AML-193 (cell line): ENCODE measurements at regions not wholly inside any gene's neighbourhood (a gene's known extent, or its start where the extent isn't known, plus 50 kb on each side); places are given as distances from the start of the nearest gene placed in this dataset.

Experiments
- DNase-seq, 2 experiments: peaks; one replicate each; lab custom pipeline; 2025; lab: John Stamatoyannopoulos, UW

DNA sequence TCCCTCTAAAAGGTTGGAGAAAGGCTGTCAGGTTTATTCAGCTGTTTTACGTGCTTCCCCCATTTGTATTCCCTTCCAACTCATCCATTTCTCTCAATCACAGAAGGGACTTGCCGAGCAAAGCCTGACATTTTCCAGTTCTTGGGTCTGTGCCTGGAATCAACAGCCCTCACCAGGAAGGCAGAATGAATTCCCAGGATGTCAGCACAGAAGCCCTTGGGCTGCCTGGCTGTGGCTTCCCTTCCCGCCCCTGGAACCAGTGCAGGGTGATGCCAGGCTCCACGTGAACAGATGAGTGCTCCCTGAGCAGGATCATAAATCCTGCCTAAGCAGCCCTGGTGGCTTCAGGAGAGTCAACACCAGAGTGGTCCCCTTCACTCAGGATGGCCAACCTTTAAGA, 86.1 kb upstream of the CD83 start:
- no peak for DNase-seq

DNA sequence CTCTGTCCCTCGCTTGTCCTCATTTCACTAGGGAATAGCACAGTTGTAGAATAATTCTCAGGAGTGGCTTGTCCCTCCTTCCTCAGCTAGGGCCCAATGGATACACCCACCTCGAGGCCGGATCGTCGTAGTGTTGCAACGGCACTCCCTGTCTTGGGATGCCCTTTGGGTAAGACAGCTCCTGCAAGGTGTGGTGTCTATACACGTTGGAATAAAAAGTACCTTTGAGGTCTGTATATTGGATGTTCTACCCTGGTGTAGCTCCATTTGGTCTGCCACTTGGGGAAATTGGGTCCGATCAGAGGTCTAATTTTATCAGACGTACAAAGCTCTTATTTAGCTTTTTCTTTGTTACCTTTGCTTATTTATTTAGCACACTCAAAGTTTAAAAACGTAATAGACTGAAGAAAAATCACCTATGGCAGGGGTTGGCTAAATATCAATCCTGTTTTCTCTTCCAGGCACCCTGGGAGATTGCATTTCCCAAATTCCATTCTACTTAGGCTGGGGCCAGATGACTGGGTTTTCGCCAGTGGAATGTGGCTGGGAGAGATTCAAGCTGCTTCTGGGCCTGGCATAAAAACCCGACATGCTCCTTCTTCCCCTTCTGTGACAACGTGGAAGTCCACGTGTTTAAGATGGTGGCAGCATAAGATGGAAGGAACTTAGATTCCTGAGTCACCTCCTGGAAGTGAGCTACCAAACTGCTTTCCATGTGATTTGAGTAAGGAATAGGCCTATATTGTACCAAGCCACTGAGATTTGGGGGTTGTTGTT, 82.3 kb upstream of the CD83 start:
- no peak for DNase-seq

DNA sequence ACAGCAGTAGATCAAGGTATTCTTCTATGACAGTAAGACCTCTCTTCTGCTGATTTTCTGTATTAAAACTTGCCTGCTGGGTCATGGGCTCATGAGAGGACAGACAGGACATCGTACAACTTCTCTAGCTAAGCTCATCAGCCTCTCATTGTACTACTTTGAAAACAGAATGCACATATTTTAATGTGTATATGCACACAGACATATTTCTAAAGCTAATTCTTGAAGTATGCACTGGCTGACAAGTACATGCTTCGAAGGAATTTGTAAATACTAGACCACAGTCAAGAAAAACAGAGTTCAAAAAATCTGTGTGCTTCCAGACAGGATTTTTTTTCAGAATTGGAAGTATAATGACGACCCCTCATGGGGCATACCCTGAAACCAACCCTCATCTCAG, 81.7 kb upstream of the CD83 start:
- no peak for DNase-seq

DNA sequence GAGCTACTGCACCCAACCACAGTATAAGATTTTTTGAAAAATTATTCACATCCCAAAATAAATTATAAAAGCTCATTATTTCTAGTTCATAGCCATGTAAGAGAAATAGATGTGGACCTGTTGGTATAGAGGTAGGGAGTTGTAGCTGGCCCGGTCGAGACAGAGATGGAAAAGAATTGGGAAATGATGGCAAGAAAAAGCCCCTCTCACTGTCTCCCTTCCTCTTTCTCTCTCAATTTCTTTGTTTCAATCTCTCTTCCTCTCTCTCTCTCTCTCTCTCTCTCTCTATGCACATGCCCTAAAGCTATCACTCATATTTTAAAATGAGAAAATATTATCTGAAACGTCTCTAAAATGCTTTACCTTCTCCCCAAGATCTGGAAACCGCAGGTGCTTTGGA, 80.7 kb upstream of the CD83 start:
- no peak for DNase-seq

DNA sequence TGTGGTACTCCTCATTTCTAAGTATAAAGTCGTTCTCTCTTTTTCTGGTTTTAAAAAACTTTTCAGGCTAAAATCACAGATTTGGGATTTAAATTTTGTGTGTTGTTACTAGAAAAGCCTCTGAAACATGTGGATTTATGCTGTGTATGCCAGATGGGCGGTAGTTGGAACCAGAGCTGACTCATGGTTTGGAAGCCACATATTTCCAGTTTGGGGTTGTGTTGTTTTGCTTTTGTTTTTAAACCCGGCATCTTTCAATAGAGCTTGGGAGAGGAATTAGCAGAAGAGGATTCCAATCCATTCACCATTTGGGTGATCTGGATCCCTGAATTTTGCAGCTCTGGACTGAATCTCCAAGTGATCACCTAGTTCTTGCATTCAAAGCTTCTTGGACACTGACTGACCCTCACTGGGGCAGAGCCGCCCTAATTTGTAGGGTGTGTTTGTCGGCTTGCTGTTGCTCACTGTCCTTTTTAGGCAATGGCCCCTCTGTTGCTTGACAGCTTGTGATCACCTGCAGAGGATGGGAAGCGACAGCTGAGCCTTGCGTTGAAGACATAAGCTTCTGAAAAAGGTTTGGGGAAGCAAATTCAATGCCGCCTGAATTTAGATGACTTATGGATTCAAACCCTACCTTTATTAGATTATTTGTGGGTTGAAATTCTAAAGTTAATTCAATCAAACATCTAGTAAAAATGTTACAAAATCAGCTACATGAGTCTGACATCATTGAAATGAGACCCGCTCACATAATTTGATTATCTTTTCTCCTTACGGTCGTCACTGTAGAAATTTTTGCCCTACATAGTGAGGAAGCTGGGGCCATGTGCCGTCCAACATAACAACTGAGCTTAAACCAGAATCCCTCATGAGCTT, 79.9 kb upstream of the CD83 start:
- no peak for DNase-seq

DNA sequence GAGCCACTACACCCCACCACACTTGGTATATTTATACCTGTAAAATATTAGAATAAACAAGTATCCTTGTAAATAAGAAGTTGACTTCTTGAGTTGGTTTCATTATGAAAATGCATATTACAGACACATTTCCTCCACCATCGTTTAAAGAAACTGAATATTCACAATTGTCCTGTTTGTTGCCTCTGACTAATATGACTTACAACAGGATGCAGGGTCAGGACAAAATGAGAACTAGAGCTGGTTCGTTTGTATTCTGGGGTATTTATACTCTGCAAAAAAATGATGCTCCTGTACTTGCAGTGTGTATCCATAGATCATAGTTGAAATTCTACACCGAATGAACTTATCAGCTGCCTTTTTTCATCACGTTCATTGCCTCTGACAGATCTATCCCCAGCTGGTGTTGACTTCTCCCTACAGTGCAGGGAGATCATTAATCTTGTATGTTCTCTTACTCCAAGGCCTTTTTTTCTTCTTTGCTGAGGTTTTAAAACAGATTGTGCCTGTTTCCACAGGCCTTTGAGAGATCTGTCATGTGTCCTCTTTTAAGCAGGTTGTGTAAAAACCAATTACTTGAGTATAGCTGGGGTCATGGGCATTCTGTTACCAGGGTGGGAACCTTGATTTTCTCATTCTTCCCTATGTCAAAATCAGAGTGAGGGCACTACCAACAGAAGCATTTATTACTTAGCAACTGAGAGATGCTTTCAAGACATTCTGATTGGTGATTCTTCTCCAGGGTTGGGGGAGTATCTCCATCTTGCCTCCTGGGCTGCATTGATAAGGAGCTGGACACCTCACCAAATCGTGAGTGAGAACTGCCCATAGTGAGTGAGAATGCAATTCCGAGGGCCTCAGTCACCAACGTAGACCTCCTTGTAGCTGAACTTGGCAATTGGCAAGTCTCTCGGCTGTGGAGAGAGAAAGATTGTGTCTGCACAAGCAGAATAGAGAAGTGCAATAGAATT, 78.8 kb upstream of the CD83 start:
- no peak for DNase-seq

DNA sequence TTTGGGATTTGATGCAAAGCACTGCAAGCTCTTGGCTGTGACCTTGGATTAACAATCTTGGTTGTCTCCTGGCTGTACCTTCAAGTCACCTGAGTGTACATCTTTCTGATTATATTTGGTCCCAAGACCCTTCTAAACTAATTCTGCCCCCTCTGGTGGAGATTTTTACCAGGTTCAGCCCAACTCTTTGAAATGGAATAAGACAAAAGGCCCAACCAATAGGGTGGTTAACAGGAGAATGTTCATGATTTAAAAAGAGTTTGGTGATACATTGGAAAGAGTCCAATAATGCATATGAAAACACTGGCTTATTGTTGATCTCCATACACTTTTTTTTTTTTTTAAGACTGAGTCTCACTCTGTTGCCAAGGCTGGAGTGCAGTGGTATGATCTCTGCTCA, 77.5 kb upstream of the CD83 start:
- DNase-seq, result no peak

DNA sequence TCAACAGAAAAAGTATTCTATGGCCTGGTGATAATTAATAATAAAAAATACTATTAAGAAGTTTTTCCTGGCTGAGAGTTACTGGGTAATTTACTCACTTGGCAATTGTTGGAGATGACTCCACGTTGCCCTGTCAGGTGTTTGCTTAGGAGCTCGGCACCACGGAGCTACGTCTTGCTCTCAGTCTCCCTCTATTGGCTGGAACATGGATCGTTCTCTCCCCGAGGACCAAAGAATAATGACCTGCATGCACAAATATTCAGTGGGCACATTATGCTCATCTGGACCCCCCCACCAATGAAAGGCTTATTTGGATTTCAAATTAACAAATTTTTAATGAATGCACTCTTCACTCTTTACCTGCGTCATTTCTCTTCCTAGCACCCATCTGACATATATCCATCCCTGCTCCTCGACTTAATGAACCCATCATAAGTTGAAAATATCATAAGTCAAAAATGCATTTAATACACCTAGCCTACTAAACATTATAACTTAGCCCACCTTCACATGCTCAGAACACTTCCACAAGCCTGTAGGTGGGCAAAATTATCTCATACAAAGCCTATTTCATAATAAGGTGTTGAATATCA, 71.0 kb upstream of the CD83 start:
- peak; percentile 49 to 59 for DNase-seq

DNA sequence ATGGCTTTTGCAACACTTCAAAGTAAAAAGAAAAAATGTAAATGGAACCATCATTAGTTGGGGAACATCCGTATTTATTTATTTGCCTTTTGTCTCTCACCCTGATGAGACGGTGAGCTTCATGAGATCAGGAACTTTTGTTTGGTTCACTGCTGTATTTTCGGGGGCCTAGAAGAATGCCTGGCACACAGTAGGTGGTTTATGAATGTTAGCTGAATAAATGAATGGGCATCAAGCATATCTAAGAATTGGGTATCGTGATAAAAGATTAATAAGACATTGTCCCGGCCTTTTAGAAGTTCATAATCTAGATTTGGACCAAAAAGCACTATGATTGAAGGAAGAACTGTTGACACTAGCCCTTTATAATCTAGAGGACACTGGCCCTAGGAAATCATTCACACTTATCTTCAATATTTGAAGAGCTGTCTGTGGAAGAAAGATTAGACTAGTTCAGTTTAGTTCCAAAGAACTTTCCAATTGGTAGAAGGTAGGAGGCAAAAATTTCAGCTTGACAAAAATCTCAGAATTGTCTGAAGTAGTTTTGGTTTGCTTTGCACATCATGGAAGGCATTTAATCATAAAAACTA, 70.3 kb upstream of the CD83 start:
- no peak for DNase-seq

DNA sequence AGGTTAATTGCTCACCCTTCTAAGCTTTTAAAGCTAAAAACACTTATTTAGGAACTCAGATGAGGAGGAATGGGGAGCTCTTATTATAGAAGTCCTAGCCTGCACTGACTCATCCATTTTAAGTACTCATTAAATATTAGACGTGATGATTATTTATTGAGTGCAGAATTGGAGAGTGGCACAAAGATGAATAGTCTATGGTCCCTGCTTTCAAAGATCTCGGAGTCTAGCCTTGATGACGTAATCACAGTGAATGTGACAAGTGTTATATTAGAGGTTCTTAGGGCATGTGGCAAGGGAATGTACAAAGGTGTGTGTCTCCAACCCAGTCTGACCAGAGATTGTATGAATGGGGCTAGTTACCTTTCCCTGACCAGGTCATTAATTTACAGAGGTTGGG, 68.7 kb upstream of the CD83 start:
- no peak for DNase-seq

DNA sequence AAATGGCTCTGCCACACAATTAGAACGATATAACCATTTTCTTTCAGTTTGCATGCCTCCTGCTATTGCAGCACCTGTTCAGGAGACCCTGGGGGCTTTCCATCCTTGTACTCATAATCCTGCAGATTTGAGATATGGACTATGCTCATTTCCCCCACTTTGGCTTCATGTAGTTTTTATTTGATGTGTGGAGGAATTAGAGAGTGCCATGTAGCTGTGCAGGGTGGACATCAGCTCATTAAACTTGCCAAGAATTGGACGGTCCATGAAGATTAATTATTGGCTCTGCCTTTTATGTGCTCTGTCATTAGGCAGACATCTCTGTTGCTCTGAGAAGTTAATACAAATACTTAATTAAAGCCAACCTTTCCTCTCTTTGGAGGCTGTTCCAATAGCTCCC, 66.2 kb upstream of the CD83 start:
- DNase-seq, result no peak

DNA sequence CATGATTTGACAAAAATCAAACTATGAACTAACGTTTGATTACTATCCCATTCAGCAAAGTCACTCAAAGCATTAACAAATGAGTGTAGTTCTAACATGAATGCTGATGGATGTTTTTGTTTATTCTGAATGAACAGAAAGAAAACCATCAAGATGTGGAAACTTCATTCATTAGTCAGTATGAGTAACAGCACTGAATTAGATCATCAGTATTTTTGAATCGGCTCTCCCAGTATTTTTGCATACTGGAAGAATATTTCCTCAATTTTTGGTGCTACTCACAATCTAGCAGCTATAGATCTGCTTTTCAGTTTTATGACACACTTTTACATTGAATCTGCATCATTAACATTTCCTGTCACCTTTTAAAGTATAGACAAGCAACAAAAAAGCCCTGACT, 63.8 kb upstream of the CD83 start:
- DNase-seq, result no peak

DNA sequence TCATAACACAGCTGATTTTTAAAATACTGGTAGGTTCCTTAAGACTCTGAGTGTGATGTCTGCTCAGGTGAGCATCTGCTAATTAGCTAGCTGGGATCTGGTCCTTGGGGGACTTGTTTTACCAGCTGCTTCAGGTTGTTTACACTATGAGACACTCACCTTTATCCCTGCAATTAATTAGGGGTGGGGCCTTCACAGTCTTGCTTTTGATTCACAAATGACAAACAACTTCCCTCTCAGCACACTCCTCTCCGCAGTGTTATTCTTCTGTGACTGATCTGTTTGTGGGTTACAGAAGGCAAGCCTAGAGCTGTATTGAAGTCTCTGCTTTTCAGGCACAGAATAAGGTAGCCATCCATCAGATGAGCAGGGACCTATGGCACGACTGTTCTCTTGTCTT, 62.0 kb upstream of the CD83 start:
- no peak for DNase-seq

DNA sequence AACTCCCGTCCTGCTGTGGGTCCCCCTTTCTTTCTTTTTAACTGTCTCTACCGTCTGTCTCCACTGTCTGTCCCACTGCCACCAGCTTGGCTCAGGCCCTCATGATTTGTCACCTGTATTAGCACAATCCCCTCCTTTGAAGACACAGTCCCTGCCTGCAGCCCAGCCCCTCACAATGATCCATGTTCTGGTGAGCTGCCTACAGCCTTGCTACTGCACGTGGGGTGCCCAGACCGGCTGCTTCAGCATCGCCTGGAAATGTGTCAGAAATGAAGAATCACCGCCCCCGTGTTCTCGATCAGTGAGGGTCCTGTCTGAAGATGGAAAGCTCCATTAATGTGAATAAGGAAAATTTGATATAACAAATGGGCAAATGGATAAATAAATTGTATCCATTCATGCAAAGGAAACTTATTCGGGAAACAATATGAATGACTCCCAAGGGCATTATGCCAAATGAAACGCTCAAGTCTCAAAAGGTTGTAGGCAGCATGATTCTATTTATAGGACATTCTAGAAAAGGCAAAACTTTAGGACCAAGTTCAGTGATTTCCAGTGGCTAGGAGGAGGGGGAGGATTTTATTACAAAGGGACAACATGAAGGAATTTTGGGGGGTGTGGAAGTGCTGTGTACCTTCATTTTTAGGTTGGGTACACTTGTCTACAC, 59.4 kb upstream of the CD83 start:
- no peak for DNase-seq

DNA sequence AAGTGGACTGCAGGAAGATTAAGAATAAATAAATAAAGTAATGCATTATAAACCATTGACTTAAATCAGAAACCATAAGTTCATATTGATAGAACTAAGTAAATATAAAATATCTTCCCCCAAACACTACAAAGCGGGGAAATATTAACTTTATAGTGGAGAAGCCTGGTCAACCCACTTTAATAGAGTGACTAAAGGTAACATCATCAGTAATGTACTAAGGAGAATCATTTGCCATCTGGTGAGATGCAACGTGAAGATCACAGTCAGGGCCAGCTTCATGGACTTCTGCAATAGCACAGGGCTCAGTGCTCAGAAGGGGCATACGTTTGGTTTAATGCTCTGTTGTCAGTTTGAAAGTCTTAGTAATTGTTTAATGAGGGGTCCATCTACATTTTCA, 58.8 kb upstream of the CD83 start:
- DNase-seq, result no peak

DNA sequence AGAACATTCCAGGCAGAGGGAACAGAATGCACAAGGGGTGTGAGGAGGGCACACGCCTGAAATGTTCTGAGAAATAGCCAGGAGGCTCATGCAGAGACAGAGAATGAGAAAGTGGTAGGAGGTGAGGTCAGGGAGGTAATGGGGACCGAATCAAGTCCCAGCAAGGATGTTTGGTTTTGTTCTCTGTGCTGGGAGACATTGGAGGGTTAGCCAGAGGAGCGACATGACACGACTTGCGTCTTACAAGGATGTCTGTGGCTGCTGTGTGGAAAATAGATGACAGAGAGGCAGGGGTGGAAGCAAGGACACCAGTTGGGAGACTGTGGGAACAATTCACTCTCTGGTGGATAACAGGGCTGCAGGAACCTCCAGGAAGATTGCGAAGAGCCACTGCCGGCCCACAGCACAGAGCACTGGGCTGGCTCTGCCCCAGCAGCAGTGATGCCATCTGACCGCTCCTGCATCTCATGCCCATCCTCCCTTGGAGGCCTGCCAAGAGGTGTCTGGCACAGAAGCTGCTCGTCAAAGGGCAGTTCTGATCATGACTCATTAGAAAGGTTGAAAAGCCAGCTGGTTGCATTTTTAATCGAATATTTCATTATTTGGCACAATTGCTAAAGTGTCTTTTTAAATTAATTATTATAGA, 57.7 kb upstream of the CD83 start:
- no peak for DNase-seq

DNA sequence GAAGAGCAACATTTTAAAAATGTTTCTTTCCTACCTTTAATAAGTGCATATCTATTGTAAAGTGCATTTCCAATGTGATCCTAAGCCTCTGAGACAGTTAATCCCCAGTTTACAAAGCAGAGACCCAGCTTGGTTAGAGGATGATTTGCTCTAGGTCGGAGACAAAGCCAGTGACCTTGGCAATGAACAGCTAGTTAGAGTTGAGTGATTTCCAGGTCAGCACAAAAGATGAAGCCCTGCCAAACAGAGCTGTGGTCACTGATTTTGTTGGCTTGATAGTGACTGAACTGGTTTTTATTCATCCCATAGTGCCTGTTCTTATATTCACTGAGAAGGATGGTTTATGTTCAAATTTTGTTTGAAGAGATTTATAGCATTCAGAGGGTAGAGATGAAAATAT, 56.6 kb upstream of the CD83 start:
- no peak for DNase-seq

DNA sequence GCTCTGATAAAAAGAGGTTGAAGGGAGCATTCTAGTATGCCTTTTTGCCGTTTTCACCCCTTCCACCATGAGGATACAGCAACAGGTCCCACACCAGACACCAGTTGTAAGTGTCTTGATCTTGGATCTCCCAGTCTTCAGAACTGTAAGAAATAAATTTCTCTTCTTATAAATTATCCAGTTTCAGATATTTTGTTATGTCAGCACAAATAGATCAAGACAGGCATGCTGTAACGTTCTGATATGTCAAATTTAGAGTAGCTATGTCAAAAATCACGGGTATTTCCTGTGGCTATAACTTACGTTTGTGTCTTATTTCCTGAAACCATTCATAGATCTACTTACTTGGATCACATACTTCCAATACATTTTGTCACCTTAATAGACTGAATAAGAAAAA, 55.9 kb upstream of the CD83 start:
- DNase-seq, result no peak

DNA sequence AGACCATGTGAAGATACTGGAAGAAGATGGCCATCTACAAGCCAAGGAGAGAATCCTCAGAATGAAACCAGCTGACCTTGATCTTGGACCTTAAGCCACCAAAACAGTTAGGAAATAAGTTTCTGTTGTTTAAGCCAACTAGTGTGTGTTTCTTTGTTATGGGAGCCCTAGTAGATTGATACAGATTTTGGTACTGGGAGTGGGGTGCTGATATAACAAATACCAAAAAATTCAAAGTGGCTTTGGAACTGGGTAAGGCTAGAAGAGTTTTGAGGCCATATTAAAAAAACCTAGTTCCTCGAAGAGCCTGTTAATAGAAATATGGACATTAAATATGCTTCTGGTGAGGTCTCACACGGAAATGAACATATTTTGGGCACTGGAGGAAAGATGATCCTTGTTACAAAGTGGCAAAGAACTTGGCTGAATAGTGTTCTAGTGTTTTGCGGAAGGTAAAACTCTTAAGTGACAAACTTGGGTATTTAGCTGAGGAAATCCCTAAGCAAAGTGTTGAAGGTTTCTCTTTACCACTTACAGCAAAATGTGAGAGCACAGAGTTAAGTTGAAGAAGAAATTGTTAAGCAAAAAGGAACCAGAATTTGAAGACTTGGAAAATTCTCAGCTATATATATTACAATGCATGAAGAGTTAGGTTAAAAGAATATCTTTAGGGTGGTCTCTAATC, 55.1 kb upstream of the CD83 start:
- no peak for DNase-seq

DNA sequence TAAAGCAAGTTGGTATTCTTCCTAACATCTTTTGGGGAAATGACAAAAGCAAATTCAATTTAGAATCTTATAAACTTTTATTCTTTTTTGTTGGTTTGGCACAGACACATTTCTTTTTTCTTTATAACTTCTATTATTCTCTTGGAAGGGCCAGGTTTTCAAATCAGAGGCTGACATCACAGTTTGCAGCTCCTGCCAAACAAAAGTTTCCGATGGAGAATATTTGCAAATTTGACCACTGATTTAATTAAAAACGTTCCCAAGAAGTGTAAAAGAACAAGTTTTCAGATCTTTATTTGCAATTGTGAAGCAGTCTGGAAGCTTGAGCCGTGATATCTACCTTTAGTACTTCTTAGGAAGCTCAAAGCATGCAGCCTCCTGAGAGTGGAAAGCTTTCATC, 53.8 kb upstream of the CD83 start:
- DNase-seq, result no peak
